Neural progenitor cell (in vitro differentiated cells): ENCODE measurements at regions not wholly inside any gene's neighbourhood (a gene's known extent, or its start where the extent isn't known, plus 50 kb on each side); places are given as distances from the start of the nearest gene placed in this dataset.

ENCODE experiments used
- DNase-seq: peaks from one replicate; pipeline ENCODE4 v3.0.0-alpha.2; 2016; ENCODE audit warnings: low spot score
- H2AFZ ChIP-seq: fragments of 200-600 bp; sonication (generic); replicated peaks from 2 replicates; pipeline ENCODE4 v1.6.1; 2016; ENCODE audit warnings: antibody characterized with exemption
- H3F3A ChIP-seq: fragments of 200-600 bp; sonication (generic); 2 replicates; pipeline ENCODE4 v1.6.1; 2016; ENCODE audit warnings: antibody characterized with exemption, low read depth
- H3K27ac ChIP-seq: fragments of 200-600 bp; sonication (generic); 2 replicates; pipeline ENCODE4 v1.5.1; 2016; ENCODE audit warnings: mild to moderate bottlenecking
- H3K27me3 ChIP-seq: fragments of 200-600 bp; sonication (generic); 2 replicates; pipeline ENCODE4 v1.6.1; 2016; ENCODE audit warnings: mild to moderate bottlenecking, moderate library complexity
- H3K36me3 ChIP-seq: fragments of 200-600 bp; sonication (generic); 2 replicates; pipeline ENCODE4 v1.5.1; 2016
- H3K4me1 ChIP-seq: fragments of 200-600 bp; sonication (generic); 2 replicates; pipeline ENCODE4 v1.6.1; 2016; ENCODE audit warnings: mixed run types
- H3K4me2 ChIP-seq: fragments of 200-600 bp; sonication (generic); 2 replicates; pipeline ENCODE4 v1.6.1; 2016
- H3K4me3 ChIP-seq: fragments of 200-600 bp; sonication (generic); 2 replicates; pipeline ENCODE4 v1.5.1; 2016
- H3K79me2 ChIP-seq: fragments of 200-600 bp; sonication (generic); 2 replicates; pipeline ENCODE4 v1.6.1; 2016; ENCODE audit warnings: low read depth
- H3K9ac ChIP-seq: fragments of 200-600 bp; sonication (generic); 2 replicates; pipeline ENCODE4 v1.6.1; 2016
- H3K9me3 ChIP-seq: fragments of 200-600 bp; sonication (generic); 2 replicates; pipeline ENCODE4 v1.5.1; 2016; ENCODE audit warnings: low read depth
- H4K20me1 ChIP-seq: fragments of 200-600 bp; sonication (generic); 2 replicates; pipeline ENCODE4 v1.6.1; 2016; ENCODE audit warnings: low read depth
- H3K27ac Mint-ChIP-seq: 3 replicates; pipeline ENCODE4 v1.8.0; 2021; ENCODE audit warnings: mixed read lengths
- H3K27me3 Mint-ChIP-seq: 2 replicates; pipeline ENCODE4 v1.8.0; 2022; ENCODE audit warnings: low read depth, mild to moderate bottlenecking, inconsistent platforms, moderate library complexity, mixed read lengths; ENCODE audit not compliant: insufficient read depth
- H3K36me3 Mint-ChIP-seq: 3 replicates; pipeline ENCODE4 v1.8.0; 2021; ENCODE audit warnings: mixed read lengths
- H3K4me1 Mint-ChIP-seq: 3 replicates; pipeline ENCODE4 v1.8.0; 2021; ENCODE audit warnings: mixed read lengths
- H3K4me3 Mint-ChIP-seq: 3 replicates; pipeline ENCODE4 v1.8.0; 2021; ENCODE audit warnings: mild to moderate bottlenecking, moderate library complexity, mixed read lengths
- H3K9me3 Mint-ChIP-seq: 3 replicates; pipeline ENCODE4 v1.8.0; 2020; ENCODE audit warnings: mixed read lengths
- CTCF ChIP-seq: fragments of 200-600 bp; sonication (generic); IDR thresholded peaks from 2 replicates; pipeline ENCODE4 v1.5.1; 2017; ENCODE audit warnings: antibody characterized with exemption, mild to moderate bottlenecking
- EZH2 ChIP-seq: fragments of 200-600 bp; sonication (generic); IDR thresholded peaks from 2 replicates; pipeline ENCODE4 v1.6.1; 2017; ENCODE audit warnings: antibody characterized with exemption, mild to moderate bottlenecking, moderate library complexity
- EZH2phosphoT487 ChIP-seq: fragments of 200-600 bp; sonication (generic); IDR thresholded peaks from 2 replicates; pipeline ENCODE4 v1.6.1; 2017; ENCODE audit warnings: antibody characterized with exemption

GRCh38 chr2:191738003-191738402 is 60.1 kb downstream of the NABP1 start:
- no peak overlapping the region for H3K27ac Mint-ChIP-seq
- H3K4me1 ChIP-seq = no peaks in the 10 kb centered on the region
- TF ChIP-seq EZH2phosphoT487 (no peak), CTCF (no peak), EZH2 (no peak)
- H3K79me2 ChIP-seq = no peaks in the 10 kb centered on the region
- H3K4me3 Mint-ChIP-seq = no peak overlapping the region
- no peaks in the 10 kb centered on the region for H3K36me3 Mint-ChIP-seq
- DNase-seq = no peak
- H3K27me3 ChIP-seq = no peaks in the 10 kb centered on the region
- H3K27ac ChIP-seq = no peak overlapping the region
- no peak overlapping the region for H2AFZ ChIP-seq
- no peaks in the 10 kb centered on the region for H3F3A ChIP-seq
- no peak overlapping the region for H3K4me3 ChIP-seq
- no peaks in the 10 kb centered on the region for H3K9me3 ChIP-seq
- H3K36me3 ChIP-seq = no peaks in the 10 kb centered on the region
- no peak overlapping the region for H3K4me2 ChIP-seq
- peaks cover 5% of the 10 kb centered on the region for H3K4me1 Mint-ChIP-seq
- H3K9ac ChIP-seq = no peak overlapping the region
- no peaks in the 10 kb centered on the region for H3K9me3 Mint-ChIP-seq
- no peaks in the 10 kb centered on the region for H4K20me1 ChIP-seq
- peaks cover 2% of the 10 kb centered on the region for H3K27me3 Mint-ChIP-seq

- Mint-ChIP-seq H3K4me1 (peaks cover 8% of the 10 kb centered on the region), H3K27me3 (peaks cover 4% of the 10 kb centered on the region), H3K36me3 (peaks cover 2% of the 10 kb centered on the region), H3K4me3 (no peak overlapping the region), H3K27ac (no peak overlapping the region), H3K9me3 (peaks cover 3% of the 10 kb centered on the region)
- Histone ChIP-seq H3F3A (no peaks in the 10 kb centered on the region), H3K27ac (no peak overlapping the region), H2AFZ (peak overlapping the region; percentile 19), H3K4me2 (no peak overlapping the region), H3K9ac (no peak overlapping the region), H4K20me1 (no peaks in the 10 kb centered on the region), H3K27me3 (no peaks in the 10 kb centered on the region), H3K36me3 (no peaks in the 10 kb centered on the region), H3K9me3 (no peaks in the 10 kb centered on the region), H3K79me2 (no peaks in the 10 kb centered on the region), H3K4me1 (no peaks in the 10 kb centered on the region), H3K4me3 (no peak overlapping the region)
- TF ChIP-seq EZH2phosphoT487 (no peak), CTCF (no peak), EZH2 (no peak)
- DNase-seq = no peak
Measured at GRCh38 chr2:191738667-191739066, 60.7 kb downstream of the NABP1 start.

- DNase-seq = no peak
- H3F3A ChIP-seq = no peaks in the 10 kb centered on the region
- H3K27me3 Mint-ChIP-seq = peaks cover 4% of the 10 kb centered on the region
- no peak overlapping the region for H3K4me3 Mint-ChIP-seq
- peaks cover 3% of the 10 kb centered on the region for H3K9me3 Mint-ChIP-seq
- H2AFZ ChIP-seq = peak overlapping the region; percentile 19
- H3K4me2 ChIP-seq = no peak overlapping the region
- no peaks in the 10 kb centered on the region for H3K79me2 ChIP-seq
- H3K27me3 ChIP-seq = no peaks in the 10 kb centered on the region
- no peaks in the 10 kb centered on the region for H3K4me1 ChIP-seq
- peaks cover 2% of the 10 kb centered on the region for H3K36me3 Mint-ChIP-seq
- H4K20me1 ChIP-seq = no peaks in the 10 kb centered on the region
- H3K9me3 ChIP-seq = no peaks in the 10 kb centered on the region
- peaks cover 8% of the 10 kb centered on the region for H3K4me1 Mint-ChIP-seq
- H3K9ac ChIP-seq = no peak overlapping the region
- no peak overlapping the region for H3K27ac ChIP-seq
- TF ChIP-seq CTCF (no peak), EZH2phosphoT487 (no peak), EZH2 (no peak)
- H3K27ac Mint-ChIP-seq = no peak overlapping the region
- no peaks in the 10 kb centered on the region for H3K36me3 ChIP-seq
- no peak overlapping the region for H3K4me3 ChIP-seq
Measured at GRCh38 chr2:191739194-191739593, 61.3 kb downstream of the NABP1 start.

GRCh38 chr2:191740016-191740419 is 62.1 kb downstream of the NABP1 start:
- H3K79me2 ChIP-seq = no peaks in the 10 kb centered on the region
- H3K4me2 ChIP-seq = no peak overlapping the region
- H3F3A ChIP-seq = no peaks in the 10 kb centered on the region
- Mint-ChIP-seq H3K9me3 (peaks cover 3% of the 10 kb centered on the region), H3K4me1 (peaks cover 8% of the 10 kb centered on the region), H3K4me3 (no peak overlapping the region), H3K27me3 (peaks cover 4% of the 10 kb centered on the region), H3K27ac (no peak overlapping the region), H3K36me3 (peaks cover 2% of the 10 kb centered on the region)
- no peaks in the 10 kb centered on the region for H3K27me3 ChIP-seq
- no peak overlapping the region for H3K27ac ChIP-seq
- no peaks in the 10 kb centered on the region for H3K4me1 ChIP-seq
- DNase-seq = no peak
- H2AFZ ChIP-seq = no peak overlapping the region
- TF ChIP-seq EZH2phosphoT487 (no peak), EZH2 (no peak), CTCF (no peak)
- no peak overlapping the region for H3K4me3 ChIP-seq
- H3K9ac ChIP-seq = no peak overlapping the region
- no peaks in the 10 kb centered on the region for H3K9me3 ChIP-seq
- no peaks in the 10 kb centered on the region for H3K36me3 ChIP-seq
- H4K20me1 ChIP-seq = no peaks in the 10 kb centered on the region
